GM18520 (cell line): ENCODE measurements at regions not wholly inside any gene's neighbourhood (a gene's known extent, or its start where the extent isn't known, plus 50 kb on each side); places are given as distances from the start of the nearest gene placed in this dataset.

ENCODE experiments used
- ATAC-seq: cut with Tn5 transposase; IDR thresholded peaks from one replicate; pipeline ENCODE4 v1.9.1; 2021; ENCODE audit not compliant: unreplicated experiment

DNA sequence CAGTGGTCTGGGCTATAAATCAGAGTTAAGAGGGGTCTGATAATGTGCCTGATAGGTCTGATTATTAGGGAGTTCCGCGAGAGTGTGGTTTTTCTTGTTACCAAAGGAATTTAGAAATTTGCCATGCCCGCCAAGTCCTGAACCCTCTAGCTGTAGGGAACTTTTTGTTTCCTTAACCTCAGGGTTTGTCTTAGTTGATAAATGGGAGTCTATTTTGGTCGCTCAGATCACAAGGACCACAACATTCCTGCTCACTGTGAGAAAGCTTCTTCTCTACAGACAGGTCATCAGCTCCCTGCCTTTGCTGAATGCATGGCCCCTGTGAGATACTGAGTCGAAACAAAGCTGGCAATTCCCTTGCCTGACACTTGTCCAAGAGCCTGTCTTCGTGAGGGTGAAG lies 497.8 kb downstream of the HS3ST4 start:
- no peak for ATAC-seq

GRCh38 chr16:26194526-26194925 lies 502.8 kb downstream of the HS3ST4 start:
- no peak for ATAC-seq

DNA sequence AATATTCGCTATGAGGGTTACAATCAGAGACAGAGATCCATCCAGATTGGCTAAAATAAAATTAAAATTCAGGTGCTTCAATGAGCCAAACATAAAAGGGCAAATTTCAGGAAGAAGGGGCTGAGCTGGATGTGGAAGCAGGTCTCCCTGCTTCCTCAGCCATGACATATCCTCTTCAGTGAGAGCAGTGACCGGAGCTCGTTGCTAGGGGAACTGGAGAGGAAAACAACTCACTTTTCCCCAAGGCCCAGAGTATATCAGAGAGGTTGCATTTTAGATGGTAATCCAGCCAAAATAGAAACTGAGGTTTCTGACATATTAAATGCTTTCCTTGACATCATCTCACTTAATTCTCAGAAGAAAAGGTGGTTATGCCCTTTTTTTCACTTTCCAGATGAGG lies 503.5 kb downstream of the HS3ST4 start:
- no peak for ATAC-seq

GRCh38 chr16:26196310-26196709 lies 504.6 kb downstream of the HS3ST4 start:
- no peak for ATAC-seq

DNA sequence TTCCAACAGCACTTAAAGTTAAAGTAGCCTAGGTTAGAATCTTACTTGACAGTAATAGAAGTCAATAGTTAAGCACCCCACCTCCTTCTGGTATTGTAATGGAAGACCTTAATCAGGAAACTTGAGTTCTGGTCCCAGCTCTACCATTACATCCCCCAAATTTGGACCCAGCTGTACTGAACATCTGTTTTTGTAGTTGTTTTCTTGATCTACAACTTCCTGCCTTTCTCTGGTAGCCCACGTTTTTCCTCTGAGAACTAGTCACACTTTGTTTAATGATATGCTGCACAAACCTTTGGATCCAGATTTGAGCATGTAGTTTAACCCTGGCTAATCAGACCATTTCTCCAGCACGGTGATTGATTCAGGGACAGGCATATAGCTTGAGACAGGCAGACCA lies 505.0 kb downstream of the HS3ST4 start:
- ATAC-seq, result no peak

DNA sequence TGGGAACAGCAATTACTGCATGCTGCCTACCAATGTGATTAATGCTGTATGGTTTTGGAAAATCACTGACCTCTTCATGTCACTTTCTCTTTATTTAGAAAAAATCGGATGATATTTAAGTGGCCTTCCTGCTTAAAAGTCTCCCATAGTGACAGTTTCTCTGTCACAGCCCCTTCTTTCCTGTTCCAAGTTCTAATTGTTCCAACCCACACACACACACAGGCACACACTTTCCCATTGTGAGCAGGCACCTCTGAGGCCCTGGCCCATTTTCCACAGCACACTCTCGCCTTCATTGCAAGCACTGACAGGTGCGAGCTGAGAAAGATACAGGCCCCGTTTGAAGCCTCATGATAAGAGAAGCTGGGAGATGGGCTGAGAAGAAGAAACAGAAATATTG lies 505.9 kb downstream of the HS3ST4 start:
- no peak for ATAC-seq

DNA sequence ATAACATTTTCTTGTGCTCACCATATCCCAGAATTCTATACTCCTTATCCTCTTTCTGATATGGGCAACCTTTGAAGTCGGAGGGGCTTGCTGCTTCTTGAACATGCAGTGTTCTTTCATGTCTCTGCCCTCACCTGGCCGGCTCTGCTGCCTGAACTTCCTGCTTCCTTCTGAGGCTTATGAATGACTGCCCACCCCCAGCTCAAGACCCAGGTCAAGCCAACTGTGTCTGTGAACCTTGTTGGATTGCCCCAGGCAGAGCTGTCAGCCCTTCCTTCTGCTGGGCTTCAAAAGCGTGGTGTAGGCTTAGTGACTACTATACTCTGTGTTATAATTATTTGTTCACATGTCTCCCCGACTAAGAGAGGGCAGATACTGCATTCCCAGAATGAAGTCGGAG lies 506.5 kb downstream of the HS3ST4 start:
- ATAC-seq, result no peak

DNA sequence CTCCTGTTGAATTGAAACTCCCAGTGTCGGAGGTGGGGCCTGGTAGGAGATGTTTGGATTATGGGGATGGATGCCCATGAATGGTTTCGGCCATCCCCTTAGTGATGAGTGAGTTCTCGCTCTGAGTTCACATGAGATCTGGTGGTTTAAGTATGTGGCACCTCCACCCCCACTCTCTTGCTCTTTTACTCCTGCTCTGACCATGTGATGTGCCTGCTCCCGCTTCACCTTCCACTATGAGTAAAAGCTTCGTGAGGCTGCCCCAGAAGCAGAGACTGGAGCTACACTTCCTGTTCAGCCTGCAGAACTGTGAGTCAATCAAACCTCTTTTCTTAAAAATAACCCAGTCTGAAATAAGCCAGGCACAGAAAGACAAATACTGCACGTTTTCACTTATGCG lies 512.4 kb downstream of the HS3ST4 start:
- ATAC-seq, result no peak

DNA sequence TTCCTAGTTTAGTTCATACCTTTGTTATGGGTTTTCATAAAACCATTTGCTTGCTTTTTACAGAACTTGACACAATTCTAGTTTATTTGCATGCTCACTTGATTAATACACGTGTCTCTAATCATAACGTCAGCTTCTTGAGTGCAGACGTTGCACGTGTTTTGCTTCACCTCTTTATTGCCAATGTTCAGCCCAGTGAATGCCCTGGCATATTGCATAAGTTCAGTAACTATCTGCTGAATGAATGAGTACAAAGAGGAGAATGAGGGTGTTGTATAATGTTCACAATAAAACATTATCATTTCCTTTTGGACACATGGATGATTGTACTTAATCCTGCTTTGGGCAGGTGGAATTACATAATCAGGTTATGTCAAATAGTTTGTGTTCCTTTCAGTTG lies 519.8 kb downstream of the HS3ST4 start:
- no peak for ATAC-seq

- ATAC-seq, result no peak
These were observed 520.8 kb downstream of the HS3ST4 start for GRCh38 chr16:26212599-26212998.

- ATAC-seq, result no peak
These were observed 522.9 kb downstream of the HS3ST4 start for GRCh38 chr16:26214581-26215174.

DNA sequence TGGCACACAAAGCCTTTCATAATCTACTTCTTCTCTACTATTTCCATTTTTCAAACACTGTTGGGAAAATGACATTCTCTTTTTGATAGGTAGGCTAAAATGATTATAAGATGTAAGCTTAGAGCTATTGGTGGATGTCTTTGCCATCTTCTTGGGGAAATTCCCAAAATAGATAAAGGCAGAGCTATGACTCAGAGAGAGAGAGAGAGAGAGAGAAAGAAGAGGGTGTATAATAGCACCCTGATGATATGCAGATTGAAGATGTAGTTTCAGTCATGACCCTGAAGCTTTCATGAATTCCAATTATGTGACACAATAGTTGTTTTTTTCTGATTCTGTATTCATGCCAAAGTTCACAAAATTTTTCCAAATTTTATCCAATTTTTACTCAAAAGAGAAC lies 529.1 kb downstream of the HS3ST4 start:
- no peak for ATAC-seq

DNA sequence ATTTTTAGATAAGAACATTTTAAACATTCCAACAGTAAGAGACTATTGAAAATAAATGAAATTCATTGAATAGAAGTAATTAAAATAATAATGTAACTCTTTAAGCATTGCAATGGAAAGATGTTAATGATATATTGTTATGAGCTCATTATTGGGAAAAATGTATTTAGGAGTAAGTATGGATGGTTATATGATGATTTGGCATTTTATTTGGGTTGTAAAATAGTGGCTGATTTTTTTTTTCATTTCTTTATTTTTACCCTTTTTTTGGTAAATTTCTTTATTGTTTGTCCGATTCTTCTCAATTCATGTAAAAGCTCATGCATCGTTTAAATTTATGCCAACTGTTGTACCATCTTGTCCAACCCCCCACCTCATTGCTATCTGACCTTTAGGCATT lies 539.9 kb downstream of the HS3ST4 start:
- ATAC-seq, result no peak

GRCh38 chr16:26240807-26241206 lies 549.0 kb downstream of the HS3ST4 start:
- no peak for ATAC-seq

- ATAC-seq, result no peak
These were observed 555.3 kb downstream of the HS3ST4 start for GRCh38 chr16:26247063-26247462.

GRCh38 chr16:26252598-26252997 lies 560.8 kb downstream of the HS3ST4 start:
- ATAC-seq, result no peak

- ATAC-seq, result no peak
These were observed 569.9 kb downstream of the HS3ST4 start for GRCh38 chr16:26261621-26262020.

DNA sequence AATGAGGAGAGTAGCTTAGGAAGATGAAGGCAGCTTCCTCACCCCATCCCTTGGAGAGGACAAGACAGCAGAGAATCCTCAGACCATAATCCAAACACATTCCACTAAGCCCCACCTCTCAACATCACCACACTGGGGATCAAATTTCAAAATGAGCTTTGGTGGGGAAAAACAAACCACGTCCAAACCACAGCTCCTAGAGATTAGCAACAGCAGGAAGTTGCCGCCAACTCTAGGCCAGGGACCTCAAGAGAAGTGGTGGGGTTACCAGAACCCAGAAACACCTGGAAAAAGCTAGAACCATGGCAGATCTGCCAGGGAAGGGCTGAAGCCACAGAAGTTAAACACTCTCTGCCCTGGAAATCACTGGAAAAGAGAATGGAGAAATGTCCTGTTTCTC lies 571.6 kb downstream of the HS3ST4 start:
- no peak for ATAC-seq

DNA sequence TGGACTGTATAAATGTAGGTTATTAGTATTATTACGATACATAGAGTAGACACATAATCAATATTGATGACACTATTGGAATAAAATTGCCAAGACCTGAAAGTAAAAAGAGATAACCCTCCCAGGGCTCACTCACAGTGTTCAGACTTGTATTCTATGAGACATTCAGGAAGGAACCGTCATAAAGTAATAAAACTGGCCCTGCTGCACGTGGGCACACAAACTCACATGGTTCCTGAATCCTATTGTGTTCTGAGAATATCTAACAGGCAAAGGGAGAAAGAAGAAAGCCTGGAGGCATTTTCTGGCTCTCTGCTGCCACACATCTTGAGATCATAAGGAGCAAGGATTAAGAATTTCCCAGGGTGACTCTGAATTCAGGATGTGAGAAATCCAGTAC lies 575.9 kb downstream of the HS3ST4 start:
- no peak for ATAC-seq

- ATAC-seq, result no peak
These were observed 577.9 kb downstream of the HS3ST4 start for GRCh38 chr16:26269673-26270072.

- ATAC-seq, result no peak
These were observed 581.8 kb downstream of the HS3ST4 start for GRCh38 chr16:26273607-26274006.

- ATAC-seq, result no peak
These were observed 583.3 kb downstream of the HS3ST4 start for GRCh38 chr16:26275021-26275590.

DNA sequence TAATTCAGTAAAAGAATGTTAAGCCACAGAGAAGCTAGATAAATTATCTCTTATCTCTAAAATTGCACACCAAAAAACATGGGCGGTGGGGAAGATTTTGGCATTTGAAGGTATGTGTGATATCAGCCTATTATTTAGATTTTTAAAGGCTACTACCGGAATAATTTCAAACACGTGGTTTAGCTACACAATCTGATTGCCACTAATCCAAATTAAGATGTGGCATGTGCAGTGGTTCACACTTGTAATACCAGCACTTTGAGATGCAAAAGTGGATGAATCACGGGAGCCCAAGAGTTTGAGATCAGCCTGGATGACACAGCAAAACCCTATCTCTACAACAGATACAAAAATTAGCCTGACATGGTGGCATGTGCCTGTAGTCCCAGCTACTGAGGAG lies 584.5 kb downstream of the HS3ST4 start:
- no peak for ATAC-seq
